Loucy (cell line): ENCODE measurements at regions not wholly inside any gene's neighbourhood (a gene's known extent, or its start where the extent isn't known, plus 50 kb on each side); places are given as distances from the start of the nearest gene placed in this dataset.

ENCODE experiments used
- EZH2phosphoT487 ChIP-seq: fragments of 200-600 bp; IDR thresholded peaks from 2 replicates; pipeline ENCODE4 v1.6.1; 2018; ENCODE audit warnings: antibody characterized with exemption, mild to moderate bottlenecking, moderate library complexity, borderline replicate concordance
- TF ChIP-seq, protein P1 (sequence below): fragments of 200-600 bp; sonication (generic); conservative IDR thresholded peaks from 2 replicates; pipeline ENCODE4 v1.5.1; 2014; ENCODE audit warnings: mild to moderate bottlenecking, antibody characterized with exemption, low read length

DNA sequence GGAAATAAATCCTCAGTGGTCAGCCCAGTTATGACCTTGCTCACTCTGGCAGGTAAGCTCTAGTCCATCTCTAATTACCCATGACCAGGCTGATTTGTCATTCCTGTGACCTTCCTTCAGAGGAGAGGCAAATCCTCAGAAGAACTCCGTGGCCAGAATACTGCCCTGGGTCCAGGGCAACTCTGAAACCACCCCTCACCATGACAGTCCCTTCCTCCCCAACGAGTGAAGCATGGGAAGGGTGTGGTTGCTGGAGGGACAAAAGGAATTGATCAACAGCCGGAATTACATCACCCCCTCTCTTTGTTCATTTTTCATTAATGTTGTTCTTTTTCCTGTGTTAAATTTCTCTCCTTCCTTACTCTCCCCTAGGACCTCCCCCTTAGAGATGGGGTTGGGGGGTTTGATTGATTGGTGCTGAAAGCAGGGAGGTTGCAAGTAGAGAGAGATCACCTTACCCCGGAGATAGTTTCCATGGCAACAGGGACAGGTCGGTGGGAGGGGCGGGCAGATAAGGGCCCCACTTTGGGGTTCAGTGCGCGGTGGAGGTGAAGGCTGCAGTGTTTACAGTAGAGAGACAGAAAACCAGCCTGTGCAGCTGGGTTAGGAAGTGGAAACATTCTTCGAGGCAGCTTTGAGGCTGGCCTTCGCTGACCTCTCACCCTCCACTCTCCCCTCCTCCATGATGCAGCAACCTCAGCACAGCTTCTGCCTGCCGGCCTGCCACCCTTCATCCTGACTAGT lies 647.4 kb downstream of the BCOR start:
- TF ChIP-seq, protein P1, sequence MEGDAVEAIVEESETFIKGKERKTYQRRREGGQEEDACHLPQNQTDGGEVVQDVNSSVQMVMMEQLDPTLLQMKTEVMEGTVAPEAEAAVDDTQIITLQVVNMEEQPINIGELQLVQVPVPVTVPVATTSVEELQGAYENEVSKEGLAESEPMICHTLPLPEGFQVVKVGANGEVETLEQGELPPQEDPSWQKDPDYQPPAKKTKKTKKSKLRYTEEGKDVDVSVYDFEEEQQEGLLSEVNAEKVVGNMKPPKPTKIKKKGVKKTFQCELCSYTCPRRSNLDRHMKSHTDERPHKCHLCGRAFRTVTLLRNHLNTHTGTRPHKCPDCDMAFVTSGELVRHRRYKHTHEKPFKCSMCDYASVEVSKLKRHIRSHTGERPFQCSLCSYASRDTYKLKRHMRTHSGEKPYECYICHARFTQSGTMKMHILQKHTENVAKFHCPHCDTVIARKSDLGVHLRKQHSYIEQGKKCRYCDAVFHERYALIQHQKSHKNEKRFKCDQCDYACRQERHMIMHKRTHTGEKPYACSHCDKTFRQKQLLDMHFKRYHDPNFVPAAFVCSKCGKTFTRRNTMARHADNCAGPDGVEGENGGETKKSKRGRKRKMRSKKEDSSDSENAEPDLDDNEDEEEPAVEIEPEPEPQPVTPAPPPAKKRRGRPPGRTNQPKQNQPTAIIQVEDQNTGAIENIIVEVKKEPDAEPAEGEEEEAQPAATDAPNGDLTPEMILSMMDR = no peak
- TF ChIP-seq EZH2phosphoT487 = no peak
